ENCODE measurements at regions not wholly inside any gene's neighbourhood (a gene's known extent, or its start where the extent isn't known, plus 50 kb on each side); places are given as distances from the start of the nearest gene placed in this dataset.

DNA sequence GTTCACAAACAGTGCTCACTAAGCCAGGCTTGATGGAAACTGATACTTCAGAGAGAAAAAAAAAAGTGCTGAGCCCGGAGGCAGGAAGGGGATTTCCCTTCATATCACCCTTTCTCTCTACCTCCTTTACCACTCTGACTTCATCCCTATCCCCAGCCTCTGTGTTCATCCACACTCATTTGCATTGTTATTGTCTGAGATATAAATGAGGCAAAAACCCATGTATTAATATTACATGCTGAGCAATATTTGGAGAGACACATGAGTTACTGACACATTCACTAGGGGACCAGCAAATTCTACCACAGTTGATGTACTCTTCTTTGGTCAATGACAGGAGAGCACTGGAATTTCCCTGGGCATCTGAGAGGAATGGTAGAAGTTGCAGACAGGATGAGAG, 175.8 kb downstream of the TNFSF18 start:
- H3K4me3 ChIP-seq (ENCODE audit: low read depth, low read length), result no peak overlapping the region
- no peak for TF ChIP-seq CTCF (IDR thresholded peaks at IDR 0.05; ENCODE audit: insufficient read depth, low read length)
- no peak for DNase-seq (ENCODE audit: low read depth)

DNA sequence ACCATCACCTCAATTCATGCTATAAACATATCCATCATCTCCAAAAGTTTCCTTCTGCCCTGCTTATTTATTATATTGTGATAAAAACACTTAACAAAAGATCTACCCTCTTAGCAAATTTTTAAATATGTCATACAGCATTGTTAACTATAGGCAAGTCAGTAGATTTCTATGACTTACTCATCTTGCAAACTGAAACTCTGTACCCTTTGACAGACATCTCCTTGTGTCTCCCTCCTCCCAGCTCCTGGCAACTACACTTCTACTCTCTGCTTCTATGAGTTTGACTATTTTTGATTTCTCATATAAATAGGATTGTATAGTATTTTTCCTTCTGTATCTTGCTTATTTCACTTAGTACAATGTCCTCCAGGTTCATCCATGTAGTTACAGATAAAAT, 174.8 kb downstream of the TNFSF18 start:
- no peak overlapping the region for H3K4me3 ChIP-seq (ENCODE audit: low read depth, low read length)
- DNase-seq (ENCODE audit: low read depth), result no peak
- TF ChIP-seq CTCF (IDR thresholded peaks at IDR 0.05; ENCODE audit: insufficient read depth, low read length), result no peak

- TF ChIP-seq CTCF (IDR thresholded peaks at IDR 0.05; ENCODE audit: insufficient read depth, low read length), result no peak
- no peak for DNase-seq (ENCODE audit: low read depth)
These were observed 168.4 kb downstream of the TNFSF18 start for GRCh38 chr1:172882385-172882784.

DNA sequence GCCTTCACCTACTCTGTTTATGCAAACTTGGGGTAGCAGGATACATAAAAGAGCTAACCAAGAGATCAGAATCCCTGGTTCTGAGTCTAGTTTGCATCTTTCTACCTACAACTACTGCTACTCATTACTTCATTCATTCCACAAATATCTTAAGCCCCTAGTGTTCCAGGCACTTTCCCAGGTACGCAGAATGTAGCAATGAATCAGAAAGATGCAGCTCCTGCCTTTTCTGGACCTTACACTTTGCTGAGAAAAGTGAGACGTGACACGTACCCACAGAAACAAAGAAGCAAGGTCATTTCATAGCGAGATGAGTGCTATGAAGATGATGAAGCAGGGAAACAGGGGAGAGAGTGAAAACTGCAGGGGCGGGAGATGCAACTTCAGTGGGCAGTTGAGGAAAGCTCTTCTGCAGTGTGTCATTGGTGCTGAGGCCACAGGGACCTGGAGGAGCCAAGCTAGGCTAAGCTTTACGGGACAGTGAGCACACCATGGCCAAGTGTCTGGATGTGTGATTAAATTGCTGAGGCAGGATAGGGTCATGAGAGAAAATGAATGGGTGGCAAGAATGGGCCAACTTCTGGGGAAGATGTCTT, 167.9 kb downstream of the TNFSF18 start:
- DNase-seq (ENCODE audit: low read depth), result no peak
- H3K4me3 ChIP-seq (ENCODE audit: low read depth, low read length), result no peak overlapping the region
- no peak for TF ChIP-seq CTCF (IDR thresholded peaks at IDR 0.05; ENCODE audit: insufficient read depth, low read length)

More at GRCh38 chr1:172882385-172882784, 168.4 kb downstream of the TNFSF18 start:
- H3K4me3 ChIP-seq (ENCODE audit: low read depth, low read length), result no peak overlapping the region

DNA sequence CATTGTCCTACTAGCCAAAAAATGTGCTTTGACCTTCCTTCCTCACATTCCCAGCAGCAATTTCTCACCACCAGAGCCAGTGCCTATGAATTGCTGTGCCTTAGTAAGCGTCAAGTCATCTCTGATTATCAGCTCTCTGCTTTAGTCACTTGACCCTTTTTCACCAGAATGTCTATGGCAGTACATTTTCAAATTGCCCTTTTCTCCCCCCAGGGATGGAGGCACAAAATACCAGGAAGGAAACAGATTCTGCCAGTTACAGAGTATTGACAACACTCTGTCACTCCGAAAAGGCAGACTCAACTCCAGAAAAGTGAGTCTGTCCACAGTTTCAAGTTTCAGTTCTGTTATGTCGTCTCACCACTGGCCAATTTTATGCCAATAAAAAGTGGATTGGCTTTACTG, 167.4 kb downstream of the TNFSF18 start:
- TF ChIP-seq CTCF (IDR thresholded peaks at IDR 0.05; ENCODE audit: insufficient read depth, low read length), result no peak
- H3K4me3 ChIP-seq (ENCODE audit: low read depth, low read length), result no peak overlapping the region
- DNase-seq (ENCODE audit: low read depth), result peak; percentile 40

DNA sequence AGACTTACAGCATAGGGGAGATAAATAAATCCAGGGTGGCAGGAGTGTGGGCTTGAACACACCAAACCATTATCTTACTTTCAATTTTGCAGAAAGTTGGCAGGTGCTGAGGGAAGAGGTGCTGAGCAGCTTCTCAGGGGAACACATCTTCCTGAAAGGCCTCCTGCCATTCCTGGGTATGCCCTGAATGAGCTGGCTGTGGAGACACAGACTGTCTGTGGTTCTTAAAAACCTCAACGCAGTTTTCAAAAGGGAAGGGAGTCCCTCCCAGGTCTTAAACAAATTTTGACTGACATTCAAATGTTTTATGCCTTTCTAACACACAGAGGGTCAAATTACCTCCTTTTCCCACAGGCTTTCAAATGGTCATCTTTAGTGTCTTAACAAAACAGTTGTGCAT, 166.9 kb downstream of the TNFSF18 start:
- no peak overlapping the region for H3K4me3 ChIP-seq (ENCODE audit: low read depth, low read length)
- TF ChIP-seq CTCF (IDR thresholded peaks at IDR 0.05; ENCODE audit: insufficient read depth, low read length), result no peak
- no peak for DNase-seq (ENCODE audit: low read depth)

DNA sequence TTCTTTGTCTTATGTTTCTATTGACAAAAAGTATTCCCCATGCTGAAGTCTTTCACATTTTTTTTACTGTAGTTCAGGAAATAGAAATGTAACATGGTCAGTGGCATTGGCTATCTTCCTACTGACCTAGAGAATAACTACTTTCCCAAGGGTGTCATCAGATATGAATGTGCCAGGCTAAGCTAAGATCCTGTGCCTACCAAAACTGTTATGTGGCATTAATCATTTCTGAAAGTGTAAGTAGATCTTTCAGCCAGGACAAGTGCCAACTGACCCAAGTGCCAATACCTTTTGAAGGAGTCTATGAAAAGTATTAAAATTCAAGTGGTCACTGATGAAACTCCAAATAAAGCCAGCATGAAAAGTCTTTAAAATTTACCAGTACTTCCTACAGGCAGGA, 165.3 kb downstream of the TNFSF18 start:
- no peak for DNase-seq (ENCODE audit: low read depth)
- TF ChIP-seq CTCF (IDR thresholded peaks at IDR 0.05; ENCODE audit: insufficient read depth, low read length), result no peak
- no peak overlapping the region for H3K4me3 ChIP-seq (ENCODE audit: low read depth, low read length)
